ENCODE measurements at regions not wholly inside any gene's neighbourhood (a gene's known extent, or its start where the extent isn't known, plus 50 kb on each side); places are given as distances from the start of the nearest gene placed in this dataset.

- POLR2A ChIA-PET, result no interaction called here
- ATAC-seq (replicated peaks in 1 of 4), result no peak
- Mint-ChIP-seq H3K4me1 (peaks cover 9 to 30% (median 9%) of the 10 kb centered on the region in 3 donors), H3K4me3 (no peak overlapping the region), H3K9me3 (no peaks in the 10 kb centered on the region), H3K27me3 (no peaks in the 10 kb centered on the region), H3K36me3 (peaks cover 58% of the 10 kb centered on the region), H3K27ac (no peak overlapping the region)
- Histone ChIP-seq H3K36me3 (ENCODE audit: control insufficient read depth in 2 of 2, extremely low read depth in 1 of 2, insufficient read depth in 1 of 2, low read length in 1 of 2) (peaks cover 0 to 6% of the 10 kb centered on the region in 2 donors), H3K27me3 (replicated peaks in 1 of 2; ENCODE audit: control insufficient read depth in 2 of 2, extremely low read depth in 1 of 2, insufficient read depth in 2 of 2, low read length in 1 of 2) (no peaks in the 10 kb centered on the region), H3K4me3 (ENCODE audit: control insufficient read depth in 1 of 2, extremely low read depth in 1 of 2, low read length in 1 of 2) (no peak overlapping the region), H3K27ac (ENCODE audit: low read length) (no peak overlapping the region), H3K9me3 (no peaks in the 10 kb centered on the region), H3K4me1 (ENCODE audit: control insufficient read depth in 1 of 2, extremely low read depth in 1 of 2, insufficient read depth in 2 of 2, low read length in 2 of 2) (no peaks in the 10 kb centered on the region)
- no peak for DNase-seq
- CTCF ChIA-PET, result no interaction called here
Measured at GRCh38 chr7:112891698-112892097, 101.5 kb upstream of the TMEM168 start.

GRCh38 chr7:112889834-112890438 lies 99.7 kb upstream of the TMEM168 start:
- Histone ChIP-seq H3K4me1 (ENCODE audit: control insufficient read depth in 1 of 2, extremely low read depth in 1 of 2, insufficient read depth in 2 of 2, low read length in 2 of 2) (no peaks in the 10 kb centered on the region), H3K9me3 (no peaks in the 10 kb centered on the region), H3K4me3 (ENCODE audit: control insufficient read depth in 1 of 2, extremely low read depth in 1 of 2, low read length in 1 of 2) (no peak overlapping the region), H3K27me3 (replicated peaks in 1 of 2; ENCODE audit: control insufficient read depth in 2 of 2, extremely low read depth in 1 of 2, insufficient read depth in 2 of 2, low read length in 1 of 2) (no peaks in the 10 kb centered on the region), H3K36me3 (ENCODE audit: control insufficient read depth in 2 of 2, extremely low read depth in 1 of 2, insufficient read depth in 1 of 2, low read length in 1 of 2) (peaks cover under 1 to 6% of the 10 kb centered on the region in 2 donors), H3K27ac (ENCODE audit: low read length) (no peak overlapping the region)
- no peak for ATAC-seq (replicated peaks in 1 of 4)
- ChIA-PET POLR2A (no interaction called here), CTCF (no interaction called here)
- Mint-ChIP-seq H3K9me3 (peaks cover 0 to 2% (median 0%) of the 10 kb centered on the region in 3 donors), H3K4me1 (peaks cover 10 to 29% (median 16%) of the 10 kb centered on the region in 3 donors), H3K36me3 (peaks cover 63% of the 10 kb centered on the region), H3K27me3 (no peaks in the 10 kb centered on the region), H3K27ac (no peak overlapping the region), H3K4me3 (no peak overlapping the region)
- 85% methylated on average over 3 of the region's 6 CpGs for WGBS (ENCODE audit: insufficient coverage)
- DNase-seq, result no peak

- H3K9me3 Mint-ChIP-seq, result peaks cover 0 to 2% (median 0%) of the 10 kb centered on the region in 3 donors
- Histone ChIP-seq H3K4me1 (ENCODE audit: control insufficient read depth in 1 of 2, extremely low read depth in 1 of 2, insufficient read depth in 2 of 2, low read length in 2 of 2) (no peaks in the 10 kb centered on the region), H3K9me3 (no peaks in the 10 kb centered on the region), H3K27ac (ENCODE audit: low read length) (no peak overlapping the region), H3K27me3 (replicated peaks in 1 of 2; ENCODE audit: control insufficient read depth in 2 of 2, extremely low read depth in 1 of 2, insufficient read depth in 2 of 2, low read length in 1 of 2) (no peaks in the 10 kb centered on the region), H3K4me3 (ENCODE audit: control insufficient read depth in 1 of 2, extremely low read depth in 1 of 2, low read length in 1 of 2) (no peak overlapping the region), H3K36me3 (ENCODE audit: control insufficient read depth in 2 of 2, extremely low read depth in 1 of 2, insufficient read depth in 1 of 2, low read length in 1 of 2) (peaks cover 6% of the 10 kb centered on the region in 2 donors)
- peaks cover 65% of the 10 kb centered on the region for H3K36me3 Mint-ChIP-seq
- no peak overlapping the region for H3K27ac Mint-ChIP-seq
- DNase-seq (no peak), ATAC-seq (replicated peaks in 1 of 4) (no peak)
- ChIA-PET POLR2A (no interaction called here), CTCF (no interaction called here)
- H3K4me1 Mint-ChIP-seq, result peaks cover 10 to 29% (median 20%) of the 10 kb centered on the region in 3 donors
- H3K27me3 Mint-ChIP-seq, result no peaks in the 10 kb centered on the region
- no peak overlapping the region for H3K4me3 Mint-ChIP-seq
- WGBS (ENCODE audit: insufficient coverage), result no CpG with 5 or more reads among the region's 2 CpGs
Measured at GRCh38 chr7:112889268-112889667, 99.1 kb upstream of the TMEM168 start.

GRCh38 chr7:112888781-112889180 lies 98.6 kb upstream of the TMEM168 start:
- H3K9me3 ChIP-seq, result no peaks in the 10 kb centered on the region
- ATAC-seq (replicated peaks in 1 of 4) (no peak), DNase-seq (no peak)
- CTCF ChIA-PET, result no interaction called here
- Mint-ChIP-seq H3K36me3 (peaks cover 65% of the 10 kb centered on the region), H3K4me3 (no peak overlapping the region), H3K27me3 (no peaks in the 10 kb centered on the region), H3K4me1 (peaks cover 13 to 33% (median 24%) of the 10 kb centered on the region in 3 donors), H3K27ac (no peak overlapping the region), H3K9me3 (peaks cover 0 to 2% (median 0%) of the 10 kb centered on the region in 3 donors)
- no CpG with 5 or more reads among the region's 1 CpG for WGBS (ENCODE audit: insufficient coverage)
- POLR2A ChIA-PET, result no interaction called here
- H3K27ac ChIP-seq (ENCODE audit: low read length), result no peak overlapping the region
- H3K4me1 ChIP-seq (ENCODE audit: control insufficient read depth in 1 of 2, extremely low read depth in 1 of 2, insufficient read depth in 2 of 2, low read length in 2 of 2), result no peaks in the 10 kb centered on the region
- H3K4me3 ChIP-seq (ENCODE audit: control insufficient read depth in 1 of 2, extremely low read depth in 1 of 2, low read length in 1 of 2), result no peak overlapping the region
- peaks cover 6% of the 10 kb centered on the region in 2 donors for H3K36me3 ChIP-seq (ENCODE audit: control insufficient read depth in 2 of 2, extremely low read depth in 1 of 2, insufficient read depth in 1 of 2, low read length in 1 of 2)
- no peaks in the 10 kb centered on the region for H3K27me3 ChIP-seq (replicated peaks in 1 of 2; ENCODE audit: control insufficient read depth in 2 of 2, extremely low read depth in 1 of 2, insufficient read depth in 2 of 2, low read length in 1 of 2)

GRCh38 chr7:112887976-112888375 lies 97.8 kb upstream of the TMEM168 start:
- H3K4me1 Mint-ChIP-seq, result peaks cover 18 to 40% (median 30%) of the 10 kb centered on the region in 3 donors

GRCh38 chr7:112887337-112887736 lies 97.1 kb upstream of the TMEM168 start:
- POLR2A ChIA-PET, result no interaction called here
- Histone ChIP-seq H3K9me3 (no peaks in the 10 kb centered on the region), H3K4me1 (ENCODE audit: control insufficient read depth in 1 of 2, extremely low read depth in 1 of 2, insufficient read depth in 2 of 2, low read length in 2 of 2) (no peaks in the 10 kb centered on the region), H3K27me3 (replicated peaks in 1 of 2; ENCODE audit: control insufficient read depth in 2 of 2, extremely low read depth in 1 of 2, insufficient read depth in 2 of 2, low read length in 1 of 2) (no peaks in the 10 kb centered on the region), H3K4me3 (ENCODE audit: control insufficient read depth in 1 of 2, extremely low read depth in 1 of 2, low read length in 1 of 2) (no peak overlapping the region), H3K36me3 (ENCODE audit: control insufficient read depth in 2 of 2, extremely low read depth in 1 of 2, insufficient read depth in 1 of 2, low read length in 1 of 2) (peaks cover 0 to 6% of the 10 kb centered on the region in 2 donors), H3K27ac (ENCODE audit: low read length) (no peak overlapping the region)
- Mint-ChIP-seq H3K36me3 (peaks cover 58% of the 10 kb centered on the region), H3K9me3 (peaks cover 0 to 2% (median 0%) of the 10 kb centered on the region in 3 donors), H3K27me3 (no peaks in the 10 kb centered on the region), H3K27ac (no peak overlapping the region), H3K4me3 (no peak overlapping the region), H3K4me1 (peaks cover 19 to 42% (median 32%) of the 10 kb centered on the region in 3 donors)
- no peak for DNase-seq
- CTCF ChIA-PET, result no interaction called here
- no peak for ATAC-seq (replicated peaks in 1 of 4)
- WGBS (ENCODE audit: insufficient coverage), result no CpG with 5 or more reads among the region's 1 CpG

More at GRCh38 chr7:112887976-112888375, 97.8 kb upstream of the TMEM168 start:
- ATAC-seq (replicated peaks in 1 of 4) (no peak), DNase-seq (no peak)
- Histone ChIP-seq H3K27me3 (replicated peaks in 1 of 2; ENCODE audit: control insufficient read depth in 2 of 2, extremely low read depth in 1 of 2, insufficient read depth in 2 of 2, low read length in 1 of 2) (no peaks in the 10 kb centered on the region), H3K27ac (ENCODE audit: low read length) (no peak overlapping the region), H3K4me3 (ENCODE audit: control insufficient read depth in 1 of 2, extremely low read depth in 1 of 2, low read length in 1 of 2) (no peak overlapping the region), H3K4me1 (ENCODE audit: control insufficient read depth in 1 of 2, extremely low read depth in 1 of 2, insufficient read depth in 2 of 2, low read length in 2 of 2) (no peaks in the 10 kb centered on the region), H3K36me3 (ENCODE audit: control insufficient read depth in 2 of 2, extremely low read depth in 1 of 2, insufficient read depth in 1 of 2, low read length in 1 of 2) (peaks cover 3 to 6% of the 10 kb centered on the region in 2 donors), H3K9me3 (no peaks in the 10 kb centered on the region)
- Mint-ChIP-seq H3K9me3 (peaks cover 0 to 2% (median 0%) of the 10 kb centered on the region in 3 donors), H3K36me3 (peaks cover 62% of the 10 kb centered on the region), H3K4me3 (no peak overlapping the region), H3K27ac (no peak overlapping the region), H3K27me3 (no peaks in the 10 kb centered on the region)
- CTCF ChIA-PET, result no interaction called here
- POLR2A ChIA-PET, result no interaction called here
- WGBS (ENCODE audit: insufficient coverage), result no CpG with 5 or more reads among the region's 1 CpG

- H3K9me3 Mint-ChIP-seq, result peaks cover 0 to 2% (median 0%) of the 10 kb centered on the region in 3 donors
- peaks cover 54% of the 10 kb centered on the region for H3K36me3 Mint-ChIP-seq
- ChIA-PET POLR2A (no interaction called here), CTCF (no interaction called here)
- H3K4me3 Mint-ChIP-seq, result no peak overlapping the region
- WGBS (ENCODE audit: insufficient coverage), result no CpG with 5 or more reads among the region's 1 CpG
- no peak overlapping the region for H3K27ac Mint-ChIP-seq
- no peaks in the 10 kb centered on the region for H3K27me3 Mint-ChIP-seq
- Histone ChIP-seq H3K36me3 (ENCODE audit: control insufficient read depth in 2 of 2, extremely low read depth in 1 of 2, insufficient read depth in 1 of 2, low read length in 1 of 2) (peaks cover 0 to 6% of the 10 kb centered on the region in 2 donors), H3K27me3 (replicated peaks in 1 of 2; ENCODE audit: control insufficient read depth in 2 of 2, extremely low read depth in 1 of 2, insufficient read depth in 2 of 2, low read length in 1 of 2) (no peaks in the 10 kb centered on the region), H3K4me3 (ENCODE audit: control insufficient read depth in 1 of 2, extremely low read depth in 1 of 2, low read length in 1 of 2) (no peak overlapping the region), H3K27ac (ENCODE audit: low read length) (no peak overlapping the region), H3K4me1 (ENCODE audit: control insufficient read depth in 1 of 2, extremely low read depth in 1 of 2, insufficient read depth in 2 of 2, low read length in 2 of 2) (no peaks in the 10 kb centered on the region), H3K9me3 (no peaks in the 10 kb centered on the region)
- H3K4me1 Mint-ChIP-seq, result peaks cover 19 to 37% (median 29%) of the 10 kb centered on the region in 3 donors
- no peak for ATAC-seq (replicated peaks in 1 of 4)
- no peak for DNase-seq
Measured at GRCh38 chr7:112886208-112886607, 96.0 kb upstream of the TMEM168 start.

Data from T-cell (primary cell).